GM20000 (cell line): ENCODE measurements at regions not wholly inside any gene's neighbourhood (a gene's known extent, or its start where the extent isn't known, plus 50 kb on each side); places are given as distances from the start of the nearest gene placed in this dataset.
"Not testable (repeated sequence)": the region's sequence is repeated elsewhere in the genome, so short reads cannot be mapped to it uniquely, and the experiment has no call there.

Source experiments
- DNase-seq: peaks from one replicate; pipeline ENCODE4 v3.0.0; 2012; ENCODE audit warnings: low spot score

GRCh38 chr1:149700220-149700619, 82.3 kb upstream of the FCGR1A start:
- DNase-seq = not testable (repeated sequence)

- not testable (repeated sequence) for DNase-seq
Observed at GRCh38 chr1:149700677-149701567, 81.6 kb upstream of the FCGR1A start.

GRCh38 chr1:149708192-149708853, 74.2 kb upstream of the FCGR1A start:
- peak; percentile 32 for DNase-seq

GRCh38 chr1:149711651-149712050, 70.8 kb upstream of the FCGR1A start:
- not testable (repeated sequence) for DNase-seq

GRCh38 chr1:149712154-149712927, 70.2 kb upstream of the FCGR1A start:
- DNase-seq = not testable (repeated sequence)

- DNase-seq = not testable (repeated sequence)
Observed at GRCh38 chr1:149713513-149713912, 69.0 kb upstream of the FCGR1A start.

- not testable (repeated sequence) for DNase-seq
Observed at GRCh38 chr1:149713952-149714351, 68.5 kb upstream of the FCGR1A start.

- not testable (repeated sequence) for DNase-seq
Observed at GRCh38 chr1:149724618-149725302, 57.7 kb upstream of the FCGR1A start.

- DNase-seq = not testable (repeated sequence)
Observed at GRCh38 chr1:149726688-149727087, 55.8 kb upstream of the FCGR1A start.

- not testable (repeated sequence) for DNase-seq
Observed at GRCh38 chr1:149728598-149728997, 53.9 kb upstream of the FCGR1A start.
